GM12878 (cell line): ENCODE measurements at regions not wholly inside any gene's neighbourhood (a gene's known extent, or its start where the extent isn't known, plus 50 kb on each side); places are given as distances from the start of the nearest gene placed in this dataset.

Experiments
- ATAC-seq: fragments of 200-7000 bp; cut with Tn5 transposase; 3 replicates; pipeline ENCODE4 v1.9.1; 2020; ENCODE audit warnings: mild to moderate bottlenecking, moderate library complexity
- BruUV-seq: library from RNA; stranded (reverse); fragments of 400-500 nt; replicated peaks from 2 replicates; lab custom pipeline; 2021; lab: Mats Ljungman, UMichigan
- CTCF ChIA-PET: fragments of 300-600 bp; sonication (Branson Sonifier 250); formaldehyde crosslinking; extraction: SDS; loops from one replicate; lab custom pipeline; 2021; ENCODE audit warnings: inconsistent platforms; lab: Yijun Ruan, JAX
- POLR2A ChIA-PET: fragments of 350-600 bp; formaldehyde crosslinking; extraction: SDS; loops from one replicate; lab custom pipeline; 2021; ENCODE audit warnings: inconsistent platforms; lab: Charles Lee
- RAD21 ChIA-PET: fragments of 300-600 bp; sonication (Branson Sonifier 250); formaldehyde crosslinking; loops from one replicate; lab custom pipeline; 2023; ENCODE audit warnings: antibody characterized with exemption; ENCODE audit not compliant: unreplicated experiment; lab: Charles Lee
- SMC1A ChIA-PET: fragments of 300-600 bp; sonication (Branson Sonifier 250); formaldehyde crosslinking; loops from one replicate; lab custom pipeline; 2023; ENCODE audit not compliant: unreplicated experiment, uncharacterized antibody; lab: Charles Lee
- DNase-seq: peaks from one replicate; pipeline ENCODE4 v3.0.0-alpha.2; 2011; ENCODE audit warnings: low read depth, low spot score
- FAIRE-seq: peaks from 3 replicates; lab custom pipeline; 2011; peaks lifted over from hg19 to GRCh38; lab: Jason Lieb, UNC
- H2AFZ ChIP-seq: 2 replicates; pipeline ENCODE4 v1.6.0; 2011; ENCODE audit warnings: low read depth, low read length, control low read depth; ENCODE audit not compliant: control insufficient read depth
- H3K27ac ChIP-seq: 2 replicates; pipeline ENCODE4 v1.5.1; 2011; ENCODE audit warnings: control low read depth; ENCODE audit not compliant: control insufficient read depth, insufficient read depth
- H3K27me3 ChIP-seq, 2 experiments: replicated peaks in 1 of 2; 2 replicates each; pipeline versions ENCODE4 v1.6.0 to v1.6.1; 2011; ENCODE audit warnings: low read length in 1 of 2; ENCODE audit not compliant: control insufficient read depth in 2 of 2, insufficient read depth in 2 of 2
- H3K36me3 ChIP-seq, 2 experiments: 2 replicates each; pipeline ENCODE4 v1.5.1; 2011; ENCODE audit warnings: low read length in 1 of 2; ENCODE audit not compliant: control insufficient read depth in 2 of 2, insufficient read depth in 2 of 2
- H3K4me1 ChIP-seq: 2 replicates; pipeline ENCODE4 v1.6.1; 2011; ENCODE audit warnings: mild to moderate bottlenecking, low read length, moderate library complexity, mixed read lengths; ENCODE audit not compliant: control insufficient read depth, insufficient read depth
- H3K4me2 ChIP-seq: 2 replicates; pipeline ENCODE4 v1.6.0; 2011; ENCODE audit warnings: control low read depth; ENCODE audit not compliant: control insufficient read depth, insufficient read depth
- H3K4me3 ChIP-seq: fragments of 200-600 bp; sonication (generic); 2 replicates; pipeline ENCODE4 v1.5.1; 2016
- H3K79me2 ChIP-seq: 2 replicates; pipeline ENCODE4 v1.6.0; 2011; ENCODE audit warnings: low read length; ENCODE audit not compliant: control insufficient read depth, insufficient read depth
- H3K9ac ChIP-seq: 2 replicates; pipeline ENCODE4 v1.8.0; 2011; ENCODE audit warnings: low read length, control low read depth, mixed read lengths; ENCODE audit not compliant: control insufficient read depth, insufficient read depth
- H3K9me3 ChIP-seq: replicated peaks from 3 replicates; pipeline ENCODE4 v1.5.1; 2011; ENCODE audit warnings: mild to moderate bottlenecking, low read length; ENCODE audit not compliant: control insufficient read depth, insufficient read depth
- H4K20me1 ChIP-seq: 2 replicates; pipeline ENCODE4 v1.6.0; 2011; ENCODE audit not compliant: control insufficient read depth, insufficient read depth
- ATF7 ChIP-seq: fragments of 450-650 bp; IDR thresholded peaks from 2 replicates; pipeline ENCODE4 v1.6.1; 2016; ENCODE audit warnings: low read depth, mild to moderate bottlenecking
- FOS ChIP-seq: IDR thresholded peaks from 3 replicates; pipeline ENCODE4 v1.6.1; 2011; ENCODE audit warnings: borderline replicate concordance; ENCODE audit not compliant: insufficient read length; ENCODE audit errors: extremely low read depth
- GATAD2B ChIP-seq: fragments of 450-650 bp; conservative IDR thresholded peaks from 2 replicates; pipeline ENCODE4 v1.6.1; 2017; ENCODE audit warnings: low read depth, mild to moderate bottlenecking, moderate library complexity
- IKZF1 ChIP-seq: fragments of 450-650 bp; conservative IDR thresholded peaks from 2 replicates; pipeline ENCODE4 v1.6.1; 2017; ENCODE audit warnings: antibody characterized with exemption, mild to moderate bottlenecking
- KAT2A ChIP-seq: conservative IDR thresholded peaks from 2 replicates; pipeline ENCODE4 v1.6.1; 2011; ENCODE audit warnings: low read depth, low read length; ENCODE audit not compliant: control insufficient read depth
- MEF2A ChIP-seq: IDR thresholded peaks from 2 replicates; pipeline ENCODE4 v1.6.1; 2011; ENCODE audit warnings: low read depth, mild to moderate bottlenecking, low read length, moderate library complexity; ENCODE audit not compliant: insufficient read depth
- MTA3 ChIP-seq: IDR thresholded peaks from 2 replicates; pipeline ENCODE4 v1.6.1; 2012; ENCODE audit warnings: low read length, inconsistent platforms, borderline replicate concordance
- NR2C2 ChIP-seq: IDR thresholded peaks from 2 replicates; pipeline ENCODE4 v1.6.1; 2011; ENCODE audit warnings: borderline replicate concordance, low read depth; ENCODE audit not compliant: control insufficient read depth, insufficient read length
- TCF12 ChIP-seq: IDR thresholded peaks from 2 replicates; pipeline ENCODE4 v1.6.1; 2011; ENCODE audit warnings: low read depth, mild to moderate bottlenecking, low read length
- TCF7 ChIP-seq: IDR thresholded peaks from 2 replicates; pipeline ENCODE4 v1.6.1; 2014; ENCODE audit warnings: antibody characterized with exemption, borderline replicate concordance
- WGBS: methylation state at CpG from one replicate; pipeline ENCODE4 v1.1.6; 2016; ENCODE audit warnings: low lambda C conversion rate; ENCODE audit not compliant: insufficient replicate concordance, insufficient coverage; ENCODE audit errors: missing lambda C conversion rate; 5-methylcytosine and 5-hydroxymethylcytosine counted together
- in situ Hi-C: fragments of 300-500 bp; cut with MboI; formaldehyde crosslinking; loops from 9 replicates; pipeline ENCODE4 v1.14.3; 2018; ENCODE audit warnings: mixed read lengths
- intact Hi-C: fragments of 100-400 bp; cut with micrococcal nuclease; formaldehyde crosslinking; loops from one replicate; pipeline ENCODE4 v1.14.2; 2022; ENCODE audit not compliant: unreplicated experiment
- TF ChIP-seq, protein P1 (sequence below): fragments of 450-650 bp; IDR thresholded peaks from 2 replicates; pipeline ENCODE4 v1.6.1; 2014; ENCODE audit warnings: mild to moderate bottlenecking
- TF ChIP-seq, protein P2 (sequence below): fragments of 450-650 bp; IDR thresholded peaks from 2 replicates; pipeline ENCODE4 v1.6.1; 2018; ENCODE audit warnings: borderline replicate concordance, mild to moderate bottlenecking; ENCODE audit not compliant: partially characterized antibody

DNA sequence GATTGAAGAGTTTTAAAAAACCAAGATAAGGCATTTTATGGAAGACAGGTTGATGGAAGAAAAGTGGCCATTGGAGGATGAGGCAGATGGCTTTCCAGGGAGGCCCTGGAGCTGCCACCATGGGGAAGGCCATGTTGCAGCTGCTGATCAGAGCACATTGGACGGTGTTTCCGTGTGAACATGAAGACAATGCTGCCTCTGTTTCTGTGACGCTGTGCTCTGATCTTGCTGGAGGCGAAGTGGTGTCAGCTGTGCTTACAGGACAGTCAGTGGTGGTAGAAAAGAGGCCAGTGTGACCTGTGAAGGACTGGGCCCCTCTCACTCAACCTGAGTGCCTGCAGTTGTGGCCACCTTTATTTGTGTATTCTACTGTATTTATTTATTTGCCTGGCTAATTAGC lies 132.9 kb downstream of the FAM204A start (continued):
- TF ChIP-seq, protein P1, sequence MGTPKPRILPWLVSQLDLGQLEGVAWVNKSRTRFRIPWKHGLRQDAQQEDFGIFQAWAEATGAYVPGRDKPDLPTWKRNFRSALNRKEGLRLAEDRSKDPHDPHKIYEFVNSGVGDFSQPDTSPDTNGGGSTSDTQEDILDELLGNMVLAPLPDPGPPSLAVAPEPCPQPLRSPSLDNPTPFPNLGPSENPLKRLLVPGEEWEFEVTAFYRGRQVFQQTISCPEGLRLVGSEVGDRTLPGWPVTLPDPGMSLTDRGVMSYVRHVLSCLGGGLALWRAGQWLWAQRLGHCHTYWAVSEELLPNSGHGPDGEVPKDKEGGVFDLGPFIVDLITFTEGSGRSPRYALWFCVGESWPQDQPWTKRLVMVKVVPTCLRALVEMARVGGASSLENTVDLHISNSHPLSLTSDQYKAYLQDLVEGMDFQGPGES = no peak
- TF ChIP-seq NR2C2 = no peak
- TF ChIP-seq MTA3 = no peak
- TF ChIP-seq TCF12 = no peak
- TF ChIP-seq ATF7 = no peak
- TF ChIP-seq KAT2A = no peak
- TF ChIP-seq, protein P2, sequence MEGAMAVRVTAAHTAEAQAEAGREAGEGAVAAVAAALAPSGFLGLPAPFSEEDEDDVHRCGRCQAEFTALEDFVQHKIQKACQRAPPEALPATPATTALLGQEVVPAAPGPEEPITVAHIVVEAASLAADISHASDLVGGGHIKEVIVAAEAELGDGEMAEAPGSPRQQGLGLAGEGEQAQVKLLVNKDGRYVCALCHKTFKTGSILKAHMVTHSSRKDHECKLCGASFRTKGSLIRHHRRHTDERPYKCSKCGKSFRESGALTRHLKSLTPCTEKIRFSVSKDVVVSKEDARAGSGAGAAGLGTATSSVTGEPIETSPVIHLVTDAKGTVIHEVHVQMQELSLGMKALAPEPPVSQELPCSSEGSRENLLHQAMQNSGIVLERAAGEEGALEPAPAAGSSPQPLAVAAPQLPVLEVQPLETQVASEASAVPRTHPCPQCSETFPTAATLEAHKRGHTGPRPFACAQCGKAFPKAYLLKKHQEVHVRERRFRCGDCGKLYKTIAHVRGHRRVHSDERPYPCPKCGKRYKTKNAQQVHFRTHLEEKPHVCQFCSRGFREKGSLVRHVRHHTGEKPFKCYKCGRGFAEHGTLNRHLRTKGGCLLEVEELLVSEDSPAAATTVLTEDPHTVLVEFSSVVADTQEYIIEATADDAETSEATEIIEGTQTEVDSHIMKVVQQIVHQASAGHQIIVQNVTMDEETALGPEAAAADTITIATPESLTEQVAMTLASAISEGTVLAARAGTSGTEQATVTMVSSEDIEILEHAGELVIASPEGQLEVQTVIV = no peak

DNA sequence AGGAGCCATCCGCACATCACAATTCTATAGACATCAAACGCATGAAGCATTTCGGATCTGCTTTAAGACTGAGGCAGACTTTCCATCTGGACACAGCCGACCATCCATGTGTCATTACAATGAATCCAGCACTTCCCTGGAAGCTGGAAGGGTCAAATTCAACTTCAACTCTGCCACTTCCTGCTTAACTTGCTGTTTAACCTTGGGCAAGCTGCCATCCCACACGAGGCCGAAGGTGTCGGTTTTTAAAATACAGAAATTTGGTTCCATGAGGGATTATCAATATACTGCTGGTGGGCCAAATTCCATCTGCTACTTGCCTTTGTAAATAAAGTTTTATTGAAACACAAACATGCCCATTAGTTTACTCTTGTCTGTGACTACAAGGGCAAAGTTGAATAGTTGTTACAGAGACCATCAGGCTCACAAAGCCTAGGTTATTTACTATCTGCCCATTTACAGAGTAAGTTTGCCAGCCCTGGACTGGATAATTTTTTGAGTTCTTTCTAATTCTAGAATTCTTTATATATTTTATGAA lies 134.6 kb downstream of the FAM204A start:
- no peak for TF ChIP-seq TCF7
- no peak for TF ChIP-seq FOS
- no peak for TF ChIP-seq MEF2A
- TF ChIP-seq IKZF1 = no peak
- no peak for TF ChIP-seq GATAD2B
- H3K4me3 ChIP-seq = no peak overlapping the region
- H3K79me2 ChIP-seq = no peaks in the 10 kb centered on the region
- H3K9me3 ChIP-seq = no peaks in the 10 kb centered on the region
- POLR2A ChIA-PET = no interaction called here
- intact Hi-C loops (no loop called here), in situ Hi-C loops (no loop called here)
- H3K27me3 ChIP-seq = peaks cover 0 to 5% of the 10 kb centered on the region in 2 experiments; a peak in 1 of 4 replicates
- H2AFZ ChIP-seq = no peak overlapping the region
- DNase-seq = no peak
- WGBS = 59% methylated on average over 7 of the region's 7 CpGs
- H3K4me1 ChIP-seq = no peaks in the 10 kb centered on the region
- RAD21 ChIA-PET = no interaction called here
- no peak overlapping the region for H3K9ac ChIP-seq
- ATAC-seq = no peak
- BruUV-seq = no TSS peak
- no peak for FAIRE-seq
- H3K27ac ChIP-seq = no peak overlapping the region
- no peaks in the 10 kb centered on the region for H4K20me1 ChIP-seq
- H3K36me3 ChIP-seq = no peaks in the 10 kb centered on the region
- SMC1A ChIA-PET = no interaction called here
- CTCF ChIA-PET = interaction anchor here (1.5 kb wide), 1 partner anchor 704 kb away, joined by 3 read pairs; no protein-coding TSS in a partner anchor
- H3K4me2 ChIP-seq = no peak overlapping the region
